ENCODE measurements at regions not wholly inside any gene's neighbourhood (a gene's known extent, or its start where the extent isn't known, plus 50 kb on each side); places are given as distances from the start of the nearest gene placed in this dataset.

DNA sequence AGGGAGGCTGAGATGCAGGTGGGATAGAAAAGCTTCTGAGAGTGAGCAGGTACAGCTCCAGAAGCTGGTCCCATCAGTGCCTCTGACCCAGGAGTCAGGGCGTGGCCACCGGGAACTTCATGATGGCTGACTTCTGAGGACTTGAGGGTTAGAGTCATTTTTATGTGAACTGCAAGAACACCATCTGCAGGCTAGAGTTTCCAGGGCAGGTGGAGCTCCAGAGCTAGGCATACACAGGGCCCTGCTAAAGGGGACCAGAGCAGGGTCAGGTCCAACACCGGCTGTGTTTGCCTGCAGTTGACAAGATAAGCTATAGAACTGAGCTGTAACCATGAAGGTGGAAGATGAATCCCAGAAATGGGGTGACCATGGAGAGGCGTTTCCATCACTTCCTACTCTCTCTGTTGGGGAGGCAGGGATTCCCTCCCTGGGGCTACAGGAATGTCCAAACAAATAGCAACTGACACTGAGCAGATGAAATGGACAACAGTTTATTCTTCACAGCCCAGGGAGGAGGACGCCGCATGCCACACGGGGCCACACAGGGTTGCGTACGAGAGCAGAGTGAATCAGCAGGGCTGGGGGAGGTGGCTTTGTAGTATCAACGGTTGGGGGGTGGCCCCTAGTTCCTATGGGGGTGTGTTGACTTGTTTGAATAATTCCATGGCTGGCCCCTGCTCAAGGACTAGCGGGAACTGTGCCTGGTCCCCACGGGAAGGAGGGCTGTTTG lies 77.6 kb upstream of the ZNF516 start:
- Histone ChIP-seq H3K14ac (ENCODE audit: insufficient read length) (no peak overlapping the region), H3K27me3 (replicated peaks in 1 of 4; ENCODE audit: control insufficient read depth in 3 of 4, extremely low read depth in 1 of 4, insufficient read depth in 3 of 4, low read length in 3 of 4) (no peaks in the 10 kb centered on the region), H4K91ac (replicated peaks; ENCODE audit: insufficient read length, low read length) (no peak overlapping the region), H4K5ac (ENCODE audit: insufficient read length, low read depth, low read length) (no peak overlapping the region), H2BK15ac (ENCODE audit: low read length) (no peak overlapping the region), H3K4me2 (ENCODE audit: insufficient read depth in 1 of 2, low read depth in 2 of 2, low read length in 2 of 2) (no peak overlapping the region), H3K56ac (replicated peaks; ENCODE audit: insufficient read length, low read depth, low read length) (no peak overlapping the region), H2AK5ac (ENCODE audit: low read depth, low read length) (no peak overlapping the region), H2BK20ac (ENCODE audit: low read length) (no peak overlapping the region; the same call in 1 of the 2 replicates), H3K18ac (ENCODE audit: extremely low read depth, low read length) (no peak overlapping the region), H3K23me2 (ENCODE audit: low read depth, low read length) (no peaks in the 10 kb centered on the region), H2BK120ac (replicated peaks; ENCODE audit: low read depth, low read length) (no peak overlapping the region), H3K27ac (ENCODE audit: low read depth, low read length) (no peak overlapping the region), H3K79me1 (ENCODE audit: low read depth, low read length) (no peaks in the 10 kb centered on the region), H3K79me2 (ENCODE audit: control insufficient read depth in 1 of 2, insufficient read depth in 2 of 2, low read length in 2 of 2) (no peaks in the 10 kb centered on the region), H2BK5ac (ENCODE audit: low read depth, low read length) (no peak overlapping the region), H4K8ac (ENCODE audit: extremely low read depth, insufficient read depth, low read length) (no peak overlapping the region), H3K4ac (replicated peaks; ENCODE audit: insufficient read length, low read depth, low read length) (no peak overlapping the region), H3K4me1 (replicated peaks in 1 of 4; ENCODE audit: control insufficient read depth in 3 of 4, insufficient read depth in 4 of 4, low read length in 3 of 4) (peaks cover 0 to 3% (median under 1%) of the 10 kb centered on the region in 4 experiments; a peak in 3 of 7 replicates), H3K9me3 (ENCODE audit: insufficient read depth in 2 of 2, low read depth in 1 of 2, low read length in 1 of 2) (no peaks in the 10 kb centered on the region), H3K9ac (replicated peaks in 1 of 4; ENCODE audit: extremely low read depth in 1 of 4, low read depth in 3 of 4, low read length in 3 of 4) (no peak overlapping the region), H3K23ac (ENCODE audit: insufficient read length) (no peak overlapping the region), H2AFZ (ENCODE audit: low read length) (no peak overlapping the region), H3K36me3 (ENCODE audit: control insufficient read depth in 2 of 4, insufficient read depth in 4 of 4, low read length in 3 of 4) (no peaks in the 10 kb centered on the region), H4K20me1 (replicated peaks in 1 of 2; ENCODE audit: control insufficient read depth in 1 of 2, insufficient read depth in 2 of 2, low read length in 2 of 2) (no peaks in the 10 kb centered on the region), H2BK12ac (ENCODE audit: low read depth, low read length) (no peak overlapping the region), H3K4me3 (ENCODE audit: extremely low read depth in 1 of 4, insufficient read depth in 2 of 4, low read depth in 3 of 4, low read length in 4 of 4) (no peak overlapping the region)
- FAIRE-seq (no peak), DNase-seq (ENCODE audit: low read depth in 1 of 2, low spot score in 2 of 2) (peak in 1 of 2 experiments; percentile 33)
- 78% methylated on average over 11 of the region's 12 CpGs; no CpG with 5 or more reads in 1 of the 2 experiments for whole genome bisulfite sequencing, 2 experiments (ENCODE audit: extremely low coverage in 1 of 2, insufficient coverage in 1 of 2, insufficient read length in 1 of 2, insufficient replicate concordance in 2 of 2, low coverage in 1 of 2, low lambda C conversion rate in 2 of 2, missing lambda C conversion rate in 1 of 2)
- TF ChIP-seq SAP30 (IDR thresholded peaks at IDR 0.05; ENCODE audit: insufficient read depth, insufficient replicate concordance, low read length) (no peak), RAD21 (IDR thresholded peaks at IDR 0.05 in 1 of 2, conservative IDR thresholded peaks at IDR 0.05 in 1 of 2; ENCODE audit: low read depth in 2 of 2, low read length in 2 of 2) (peak in 1 of 2 experiments; percentile 32; a peak in 1 of 4 replicates)
- ChIA-PET POLR2A (ENCODE audit: partially characterized antibody) (interaction anchor here (0.6 to 0.9 kb wide), 2 partner anchors 13 to 68 kb away, joined by 3 read pairs; no protein-coding TSS in a partner anchor), CTCF (ENCODE audit: partially characterized antibody) (interaction anchor here (0.6 to 1.2 kb wide), 2 partner anchors 22 to 175 kb away, joined by 3 read pairs; no protein-coding TSS in a partner anchor)

All from H1 (cell line).